HepG2 (cell line): ENCODE measurements at regions not wholly inside any gene's neighbourhood (a gene's known extent, or its start where the extent isn't known, plus 50 kb on each side); places are given as distances from the start of the nearest gene placed in this dataset.

Experiments used
- KLF9 ChIP-seq: IDR thresholded peaks from 2 replicates; pipeline ENCODE4 v1.6.1; 2016; ENCODE audit warnings: low read depth
- MAFK ChIP-seq, 2 experiments: IDR thresholded peaks in 1 of 2; conservative IDR thresholded peaks in 1 of 2; 2 replicates each; pipeline ENCODE4 v1.6.1; 2011; ENCODE audit warnings: improper control_type of control experiment in 2 of 2, low read length in 2 of 2
- RARA ChIP-seq: IDR thresholded peaks from 2 replicates; pipeline ENCODE4 v1.6.1; 2016; ENCODE audit warnings: missing genetic modification reagents, missing compliant biosample characterization
- TGIF2 ChIP-seq: IDR thresholded peaks from 2 replicates; pipeline ENCODE4 v1.6.1; 2016; ENCODE audit warnings: control low read depth, missing compliant biosample characterization
- YY1 ChIP-seq: IDR thresholded peaks from 2 replicates; pipeline ENCODE4 v1.6.1; 2011; ENCODE audit warnings: low read length, low read depth, moderate library complexity, mild to moderate bottlenecking; ENCODE audit not compliant: insufficient read depth, insufficient replicate concordance
- ZFP36 ChIP-seq: fragments of 150-350 bp; IDR thresholded peaks from 2 replicates; pipeline ENCODE4 v1.6.1; 2018; ENCODE audit warnings: borderline replicate concordance, low read length, low read depth; ENCODE audit not compliant: partially characterized antibody
- ZNF331 ChIP-seq: sonication (generic); formaldehyde crosslinking; IDR thresholded peaks from 2 replicates; pipeline ENCODE4 v1.4.0; 2020; ENCODE audit warnings: missing genetic modification reagents
- ZNF530 ChIP-seq: sonication (generic); formaldehyde crosslinking; IDR thresholded peaks from 2 replicates; pipeline ENCODE4 v1.5.0; 2020; ENCODE audit warnings: low read depth, mild to moderate bottlenecking, missing genetic modification reagents
- TF ChIP-seq, protein P1 (sequence below): sonication (generic); formaldehyde crosslinking; IDR thresholded peaks from 2 replicates; pipeline ENCODE4 v1.5.0; 2020; ENCODE audit warnings: missing genetic modification reagents
- TF ChIP-seq, protein P2 (sequence below): sonication (generic); formaldehyde crosslinking; IDR thresholded peaks from 2 replicates; pipeline ENCODE4 v1.5.0; 2020; ENCODE audit warnings: mild to moderate bottlenecking, missing genetic modification reagents, moderate library complexity

DNA sequence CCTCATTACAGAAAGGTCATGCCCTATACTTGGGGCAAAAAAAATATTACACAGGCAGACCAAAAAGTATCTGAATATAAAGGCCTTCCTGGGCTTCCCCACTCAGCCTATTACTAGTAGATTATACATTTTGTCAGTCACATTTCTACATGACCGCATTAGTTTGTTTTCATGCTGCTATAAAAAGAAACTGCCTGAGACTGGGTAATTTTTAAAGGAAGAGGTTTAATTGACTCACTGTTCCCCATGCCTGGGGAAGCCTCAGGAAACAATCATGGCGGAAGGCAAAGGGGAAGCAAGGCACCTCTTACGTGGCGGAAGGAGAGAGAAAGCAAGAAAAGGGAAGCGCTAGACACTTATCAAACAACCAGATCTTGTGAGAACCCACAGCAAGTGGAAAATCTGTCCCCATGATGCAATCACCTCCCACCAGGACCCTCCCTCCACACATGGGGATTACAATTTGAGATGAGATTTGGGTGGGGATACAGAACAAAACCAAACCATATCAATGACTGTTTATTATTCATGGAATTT, 1312.0 kb downstream of the PCDH7 start:
- TF ChIP-seq MAFK (conservative IDR thresholded peaks at IDR 0.05 in 1 of 2, IDR thresholded peaks at IDR 0.05 in 1 of 2; ENCODE audit: low read length in 2 of 2) (no peak), TGIF2 (CRISPR knock-in tag) (no peak), KLF9 (no peak), YY1 (no peak), ZNF331 (CRISPR knock-in tag) (no peak), ZNF530 (CRISPR knock-in tag) (no peak), RARA (CRISPR knock-in tag) (no peak), ZFP36 (no peak)
- TF ChIP-seq, protein P1, sequence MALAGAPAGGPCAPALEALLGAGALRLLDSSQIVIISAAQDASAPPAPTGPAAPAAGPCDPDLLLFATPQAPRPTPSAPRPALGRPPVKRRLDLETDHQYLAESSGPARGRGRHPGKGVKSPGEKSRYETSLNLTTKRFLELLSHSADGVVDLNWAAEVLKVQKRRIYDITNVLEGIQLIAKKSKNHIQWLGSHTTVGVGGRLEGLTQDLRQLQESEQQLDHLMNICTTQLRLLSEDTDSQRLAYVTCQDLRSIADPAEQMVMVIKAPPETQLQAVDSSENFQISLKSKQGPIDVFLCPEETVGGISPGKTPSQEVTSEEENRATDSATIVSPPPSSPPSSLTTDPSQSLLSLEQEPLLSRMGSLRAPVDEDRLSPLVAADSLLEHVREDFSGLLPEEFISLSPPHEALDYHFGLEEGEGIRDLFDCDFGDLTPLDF (CRISPR knock-in tag), result no peak
- TF ChIP-seq, protein P2, sequence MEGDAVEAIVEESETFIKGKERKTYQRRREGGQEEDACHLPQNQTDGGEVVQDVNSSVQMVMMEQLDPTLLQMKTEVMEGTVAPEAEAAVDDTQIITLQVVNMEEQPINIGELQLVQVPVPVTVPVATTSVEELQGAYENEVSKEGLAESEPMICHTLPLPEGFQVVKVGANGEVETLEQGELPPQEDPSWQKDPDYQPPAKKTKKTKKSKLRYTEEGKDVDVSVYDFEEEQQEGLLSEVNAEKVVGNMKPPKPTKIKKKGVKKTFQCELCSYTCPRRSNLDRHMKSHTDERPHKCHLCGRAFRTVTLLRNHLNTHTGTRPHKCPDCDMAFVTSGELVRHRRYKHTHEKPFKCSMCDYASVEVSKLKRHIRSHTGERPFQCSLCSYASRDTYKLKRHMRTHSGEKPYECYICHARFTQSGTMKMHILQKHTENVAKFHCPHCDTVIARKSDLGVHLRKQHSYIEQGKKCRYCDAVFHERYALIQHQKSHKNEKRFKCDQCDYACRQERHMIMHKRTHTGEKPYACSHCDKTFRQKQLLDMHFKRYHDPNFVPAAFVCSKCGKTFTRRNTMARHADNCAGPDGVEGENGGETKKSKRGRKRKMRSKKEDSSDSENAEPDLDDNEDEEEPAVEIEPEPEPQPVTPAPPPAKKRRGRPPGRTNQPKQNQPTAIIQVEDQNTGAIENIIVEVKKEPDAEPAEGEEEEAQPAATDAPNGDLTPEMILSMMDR (CRISPR knock-in tag), result no peak
